Subcutaneous abdominal adipose tissue (tissue), 5 donors: ENCODE measurements at regions not wholly inside any gene's neighbourhood (a gene's known extent, or its start where the extent isn't known, plus 50 kb on each side); places are given as distances from the start of the nearest gene placed in this dataset.

Experiments
- H3K27ac ChIP-seq: one replicate; pipeline ENCODE4 v1.7.0; 2013; ENCODE audit warnings: low read depth, mild to moderate bottlenecking, inconsistent platforms, low read length, moderate library complexity
- H3K27me3 ChIP-seq, 5 donors: one replicate each; pipeline ENCODE4 v1.7.0; 2013; ENCODE audit warnings: low read length in 5 of 5, inconsistent platforms in 1 of 5; ENCODE audit not compliant: control insufficient read depth in 5 of 5, insufficient read depth in 4 of 5
- H3K36me3 ChIP-seq, 5 donors: one replicate each; pipeline ENCODE4 v1.7.0; 2013; ENCODE audit warnings: low read length in 5 of 5; ENCODE audit not compliant: control insufficient read depth in 5 of 5, insufficient read depth in 5 of 5
- H3K4me1 ChIP-seq, 5 donors: one replicate each; pipeline ENCODE4 v1.7.0; 2013; ENCODE audit warnings: low read length in 5 of 5, mild to moderate bottlenecking in 3 of 5, moderate library complexity in 1 of 5; ENCODE audit not compliant: control insufficient read depth in 5 of 5, insufficient read depth in 5 of 5
- H3K4me3 ChIP-seq, 5 donors: one replicate each; pipeline ENCODE4 v1.7.0; 2013; ENCODE audit warnings: low read length in 5 of 5, low read depth in 1 of 5
- H3K9ac ChIP-seq, 5 donors: one replicate each; pipeline ENCODE4 v1.7.0; 2013; ENCODE audit warnings: low read length in 5 of 5, mild to moderate bottlenecking in 4 of 5, moderate library complexity in 3 of 5
- H3K9me3 ChIP-seq, 5 donors: one replicate each; pipeline ENCODE4 v1.7.0; 2013; ENCODE audit warnings: low read length in 5 of 5; ENCODE audit not compliant: control insufficient read depth in 5 of 5
- donor health status: healthy.
- donor health status: healthy.
- donor health status: healthy.
- donor health status: healthy.
- donor health status: healthy.

GRCh38 chr20:56932575-56933330, 303.6 kb downstream of the TFAP2C start:
- Histone ChIP-seq H3K9me3 (no peaks in the 10 kb centered on the region), H3K4me3 (no peak overlapping the region), H3K27ac (no peak overlapping the region), H3K27me3 (peaks cover 8 to 24% (median 15%) of the 10 kb centered on the region in 5 donors), H3K36me3 (no peaks in the 10 kb centered on the region), H3K4me1 (no peaks in the 10 kb centered on the region), H3K9ac (no peak overlapping the region)

GRCh38 chr20:56933331-56933698, 304.2 kb downstream of the TFAP2C start:
- Histone ChIP-seq H3K4me3 (no peak overlapping the region), H3K4me1 (no peaks in the 10 kb centered on the region), H3K9me3 (no peaks in the 10 kb centered on the region), H3K36me3 (no peaks in the 10 kb centered on the region), H3K9ac (no peak overlapping the region), H3K27me3 (peaks cover 6 to 20% (median 13%) of the 10 kb centered on the region in 5 donors), H3K27ac (no peak overlapping the region)

GRCh38 chr20:56934888-56935287, 305.8 kb downstream of the TFAP2C start:
- peaks cover 1 to 12% (median 7%) of the 10 kb centered on the region in 5 donors for H3K27me3 ChIP-seq
- H3K36me3 ChIP-seq, result no peaks in the 10 kb centered on the region
- H3K9me3 ChIP-seq, result no peaks in the 10 kb centered on the region
- no peak overlapping the region for H3K4me3 ChIP-seq
- no peak overlapping the region for H3K9ac ChIP-seq
- H3K27ac ChIP-seq, result no peak overlapping the region
- no peaks in the 10 kb centered on the region for H3K4me1 ChIP-seq

- H3K9ac ChIP-seq, result no peak overlapping the region
Measured at GRCh38 chr20:56940466-56940865, 311.4 kb downstream of the TFAP2C start.

GRCh38 chr20:56941101-56941686, 312.1 kb downstream of the TFAP2C start:
- peaks cover 0 to 15% (median 12%) of the 10 kb centered on the region in 5 donors for H3K27me3 ChIP-seq
- no peak overlapping the region for H3K4me3 ChIP-seq
- H3K9me3 ChIP-seq, result no peaks in the 10 kb centered on the region
- H3K4me1 ChIP-seq, result no peaks in the 10 kb centered on the region
- H3K27ac ChIP-seq, result no peak overlapping the region
- H3K9ac ChIP-seq, result no peak overlapping the region
- H3K36me3 ChIP-seq, result no peaks in the 10 kb centered on the region

More at GRCh38 chr20:56940466-56940865, 311.4 kb downstream of the TFAP2C start:
- H3K27me3 ChIP-seq, result peaks cover 0 to 12% (median 10%) of the 10 kb centered on the region in 5 donors
- H3K4me3 ChIP-seq, result no peak overlapping the region
- H3K4me1 ChIP-seq, result no peaks in the 10 kb centered on the region
- H3K27ac ChIP-seq, result no peak overlapping the region
- H3K36me3 ChIP-seq, result no peaks in the 10 kb centered on the region
- no peaks in the 10 kb centered on the region for H3K9me3 ChIP-seq

- no peak overlapping the region for H3K9ac ChIP-seq
- H3K36me3 ChIP-seq, result no peaks in the 10 kb centered on the region
- H3K4me3 ChIP-seq, result no peak overlapping the region
- no peaks in the 10 kb centered on the region for H3K9me3 ChIP-seq
- no peaks in the 10 kb centered on the region for H3K4me1 ChIP-seq
- H3K27me3 ChIP-seq, result peaks cover 0 to 23% (median 12%) of the 10 kb centered on the region in 5 donors
- H3K27ac ChIP-seq, result no peak overlapping the region
Measured at GRCh38 chr20:56943946-56944945, 315.1 kb downstream of the TFAP2C start.

GRCh38 chr20:56945057-56945456, 316.0 kb downstream of the TFAP2C start:
- no peak overlapping the region for H3K4me3 ChIP-seq
- H3K36me3 ChIP-seq, result no peaks in the 10 kb centered on the region
- H3K9ac ChIP-seq, result no peak overlapping the region
- H3K27me3 ChIP-seq, result peaks cover 0 to 28% (median 14%) of the 10 kb centered on the region in 5 donors
- H3K9me3 ChIP-seq, result no peaks in the 10 kb centered on the region
- no peaks in the 10 kb centered on the region for H3K4me1 ChIP-seq
- no peak overlapping the region for H3K27ac ChIP-seq

GRCh38 chr20:56945901-56946300, 316.8 kb downstream of the TFAP2C start:
- H3K27ac ChIP-seq, result no peak overlapping the region
- no peak overlapping the region for H3K4me3 ChIP-seq
- H3K36me3 ChIP-seq, result no peaks in the 10 kb centered on the region
- H3K9me3 ChIP-seq, result no peaks in the 10 kb centered on the region
- no peaks in the 10 kb centered on the region for H3K4me1 ChIP-seq
- no peak overlapping the region for H3K9ac ChIP-seq
- peaks cover 0 to 29% (median 18%) of the 10 kb centered on the region in 5 donors for H3K27me3 ChIP-seq

GRCh38 chr20:56949318-56949717, 317.1 kb downstream of the BMP7 start:
- no peak overlapping the region for H3K4me3 ChIP-seq
- H3K9ac ChIP-seq, result no peak overlapping the region
- peaks cover 0 to 5% (median 0%) of the 10 kb centered on the region in 5 donors for H3K4me1 ChIP-seq
- no peaks in the 10 kb centered on the region for H3K36me3 ChIP-seq
- no peak overlapping the region for H3K27ac ChIP-seq
- peaks cover 6 to 39% (median 28%) of the 10 kb centered on the region in 5 donors for H3K27me3 ChIP-seq
- H3K9me3 ChIP-seq, result no peaks in the 10 kb centered on the region
